A673 (cell line): ENCODE measurements at regions not wholly inside any gene's neighbourhood (a gene's known extent, or its start where the extent isn't known, plus 50 kb on each side); places are given as distances from the start of the nearest gene placed in this dataset.

Experiments used
- CTCF ChIP-seq: fragments of 300-800, 200-600 bp; sonication (generic); conservative IDR thresholded peaks from 2 replicates; pipeline ENCODE4 v1.5.1; 2017; ENCODE audit warnings: low read depth, mild to moderate bottlenecking, antibody characterized with exemption, low read length, moderate library complexity, mixed read lengths
- EZH2 ChIP-seq: fragments of 200-600 bp; sonication (generic); IDR thresholded peaks from 2 replicates; pipeline ENCODE4 v1.6.1; 2017; ENCODE audit warnings: borderline replicate concordance, low read depth, mild to moderate bottlenecking, mixed read lengths, antibody characterized with exemption, low read length; ENCODE audit not compliant: poor library complexity, severe bottlenecking

- TF ChIP-seq CTCF = no peak
- no peak for TF ChIP-seq EZH2
Observed at GRCh38 chr3:81033684-81034083, 727.8 kb downstream of the GBE1 start.
